Upper lobe of right lung (tissue), 1 donor: ENCODE measurements at regions not wholly inside any gene's neighbourhood (a gene's known extent, or its start where the extent isn't known, plus 50 kb on each side); places are given as distances from the start of the nearest gene placed in this dataset.

Experiments used
- ATAC-seq: fragments of 200-7000 bp; cut with Tn5 transposase; one replicate; pipeline ENCODE4 v1.9.1; 2020; ENCODE audit warnings: mild to moderate bottlenecking, moderate library complexity
- DNase-seq: peaks from one replicate; pipeline ENCODE4 v3.0.0-alpha.2; 2020
- H3K27ac ChIP-seq: fragments of 200-600 bp; one replicate; pipeline ENCODE4 v1.8.0; 2022
- H3K27me3 ChIP-seq: fragments of 200-600 bp; one replicate; pipeline ENCODE4 v1.8.0; 2022; ENCODE audit warnings: mild to moderate bottlenecking
- H3K36me3 ChIP-seq: fragments of 200-600 bp; one replicate; pipeline ENCODE4 v1.8.0; 2022
- H3K4me1 ChIP-seq: fragments of 200-600 bp; one replicate; pipeline ENCODE4 v1.8.0; 2022
- H3K4me3 ChIP-seq: fragments of 200-600 bp; one replicate; pipeline ENCODE4 v1.8.0; 2022; ENCODE audit warnings: mild to moderate bottlenecking
- H3K9me3 ChIP-seq: fragments of 200-600 bp; one replicate; pipeline ENCODE4 v1.8.0; 2022
- intact Hi-C: fragments of 100-400 bp; cut with DNase I; formaldehyde crosslinking; loops from one replicate; pipeline ENCODE4 v1.11.0; 2022
- TF ChIP-seq, protein P1 (sequence below): fragments of 200-600 bp; IDR thresholded peaks from one replicate; pipeline ENCODE4 v1.8.0; 2022; ENCODE audit warnings: antibody characterized with exemption
- donor health status: DM: no; HTN: yes; CAD: no; lungs with severe emphysema.

DNA sequence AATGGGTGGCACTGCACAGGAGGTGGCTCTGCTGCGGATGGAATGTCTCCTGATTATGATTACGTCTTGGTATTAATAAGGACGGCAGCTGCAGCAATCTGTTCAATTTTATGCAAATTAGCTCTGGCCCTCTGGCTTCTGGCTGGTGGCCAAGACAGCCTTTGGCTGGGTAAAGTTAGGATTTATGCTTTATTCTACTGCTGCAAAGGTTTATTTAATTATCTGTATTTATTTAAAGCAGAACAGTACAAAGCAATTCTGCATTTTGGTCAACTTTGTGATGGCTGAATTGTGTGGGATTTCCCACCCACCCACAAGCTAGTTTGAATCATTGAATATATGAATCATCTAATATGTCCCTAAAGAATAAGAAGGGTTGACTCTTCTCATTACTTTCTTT is 745.6 kb upstream of the FAM241A start:
- H3K4me1 ChIP-seq, result no peaks in the 10 kb centered on the region
- intact Hi-C loops, result no loop called here
- no peak overlapping the region for H3K27ac ChIP-seq
- DNase-seq, result no peak
- TF ChIP-seq, protein P1, sequence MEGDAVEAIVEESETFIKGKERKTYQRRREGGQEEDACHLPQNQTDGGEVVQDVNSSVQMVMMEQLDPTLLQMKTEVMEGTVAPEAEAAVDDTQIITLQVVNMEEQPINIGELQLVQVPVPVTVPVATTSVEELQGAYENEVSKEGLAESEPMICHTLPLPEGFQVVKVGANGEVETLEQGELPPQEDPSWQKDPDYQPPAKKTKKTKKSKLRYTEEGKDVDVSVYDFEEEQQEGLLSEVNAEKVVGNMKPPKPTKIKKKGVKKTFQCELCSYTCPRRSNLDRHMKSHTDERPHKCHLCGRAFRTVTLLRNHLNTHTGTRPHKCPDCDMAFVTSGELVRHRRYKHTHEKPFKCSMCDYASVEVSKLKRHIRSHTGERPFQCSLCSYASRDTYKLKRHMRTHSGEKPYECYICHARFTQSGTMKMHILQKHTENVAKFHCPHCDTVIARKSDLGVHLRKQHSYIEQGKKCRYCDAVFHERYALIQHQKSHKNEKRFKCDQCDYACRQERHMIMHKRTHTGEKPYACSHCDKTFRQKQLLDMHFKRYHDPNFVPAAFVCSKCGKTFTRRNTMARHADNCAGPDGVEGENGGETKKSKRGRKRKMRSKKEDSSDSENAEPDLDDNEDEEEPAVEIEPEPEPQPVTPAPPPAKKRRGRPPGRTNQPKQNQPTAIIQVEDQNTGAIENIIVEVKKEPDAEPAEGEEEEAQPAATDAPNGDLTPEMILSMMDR, result no peak
- no peaks in the 10 kb centered on the region for H3K9me3 ChIP-seq
- no peaks in the 10 kb centered on the region for H3K27me3 ChIP-seq
- no peaks in the 10 kb centered on the region for H3K36me3 ChIP-seq
- no peak overlapping the region for H3K4me3 ChIP-seq
- no peak for ATAC-seq

DNA sequence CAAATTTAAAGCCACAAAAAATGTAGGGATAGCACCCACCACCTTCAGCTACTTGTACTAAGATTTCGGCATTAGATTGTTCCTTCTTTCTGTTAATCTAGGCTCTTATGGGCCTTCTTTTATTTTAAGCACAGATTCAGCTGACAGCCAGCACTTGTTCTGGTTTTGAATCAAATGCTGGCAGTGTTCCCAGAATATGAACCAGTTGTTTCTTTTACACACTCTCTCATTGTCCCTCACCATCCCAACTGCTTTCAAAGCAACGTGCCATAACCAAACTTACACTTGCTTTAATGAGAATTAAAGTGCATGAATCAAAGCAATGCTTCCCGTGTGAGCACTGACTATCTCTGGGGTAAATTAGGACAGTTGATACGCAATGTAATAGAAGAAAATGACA is 744.5 kb upstream of the FAM241A start:
- intact Hi-C loops, result no loop called here
- TF ChIP-seq, protein P1, result no peak
- DNase-seq (no peak), ATAC-seq (no peak)
- no peaks in the 10 kb centered on the region for H3K36me3 ChIP-seq
- H3K4me3 ChIP-seq, result no peak overlapping the region
- H3K27ac ChIP-seq, result no peak overlapping the region
- no peaks in the 10 kb centered on the region for H3K4me1 ChIP-seq
- no peaks in the 10 kb centered on the region for H3K9me3 ChIP-seq
- no peaks in the 10 kb centered on the region for H3K27me3 ChIP-seq

DNA sequence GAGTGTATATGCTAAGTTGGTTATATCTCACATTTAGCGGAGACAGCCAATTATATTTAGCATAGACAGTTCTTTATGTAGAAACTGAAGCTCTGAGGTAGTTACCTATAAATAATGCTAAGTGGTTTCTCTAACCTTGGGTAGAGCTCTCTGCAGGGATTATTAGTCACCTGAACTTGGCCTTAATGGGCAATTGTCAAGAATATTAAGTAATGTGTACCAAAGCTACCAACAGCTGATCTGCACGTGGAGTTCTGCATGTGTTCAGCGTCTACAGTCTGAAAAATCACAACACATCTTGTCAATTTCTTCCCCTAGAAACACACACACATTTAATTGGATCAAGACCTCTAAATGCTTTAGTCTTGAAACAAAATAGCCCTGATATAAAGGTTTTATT is 740.6 kb upstream of the FAM241A start:
- Histone ChIP-seq H3K27me3 (no peaks in the 10 kb centered on the region), H3K36me3 (no peaks in the 10 kb centered on the region), H3K9me3 (no peaks in the 10 kb centered on the region), H3K27ac (no peak overlapping the region), H3K4me1 (no peaks in the 10 kb centered on the region), H3K4me3 (no peak overlapping the region)
- ATAC-seq (no peak), DNase-seq (no peak)
- intact Hi-C loops, result no loop called here
- TF ChIP-seq, protein P1, result no peak

DNA sequence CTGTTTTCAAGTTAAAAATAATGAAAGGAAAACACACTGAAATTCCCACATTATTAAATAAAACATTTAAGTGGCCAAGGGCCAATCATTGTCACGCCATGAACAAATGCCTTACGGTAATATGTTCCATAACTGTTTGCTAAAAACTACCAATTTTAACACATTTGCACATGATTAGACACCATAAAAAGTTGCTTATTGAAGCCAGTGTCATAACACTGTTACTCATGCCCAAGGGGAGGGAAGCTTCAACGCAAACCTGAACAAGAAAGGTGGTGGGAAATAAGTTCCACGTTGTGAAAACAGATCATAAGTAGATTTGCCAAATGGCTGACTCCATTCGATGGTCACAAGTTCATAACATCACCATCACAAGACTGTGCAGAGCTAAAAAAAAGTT is 739.3 kb upstream of the FAM241A start:
- H3K27ac ChIP-seq, result no peak overlapping the region
- TF ChIP-seq, protein P1, result no peak
- no peaks in the 10 kb centered on the region for H3K36me3 ChIP-seq
- ATAC-seq, result no peak
- H3K9me3 ChIP-seq, result no peaks in the 10 kb centered on the region
- intact Hi-C loops, result no loop called here
- no peaks in the 10 kb centered on the region for H3K4me1 ChIP-seq
- no peaks in the 10 kb centered on the region for H3K27me3 ChIP-seq
- no peak overlapping the region for H3K4me3 ChIP-seq
- DNase-seq, result no peak

DNA sequence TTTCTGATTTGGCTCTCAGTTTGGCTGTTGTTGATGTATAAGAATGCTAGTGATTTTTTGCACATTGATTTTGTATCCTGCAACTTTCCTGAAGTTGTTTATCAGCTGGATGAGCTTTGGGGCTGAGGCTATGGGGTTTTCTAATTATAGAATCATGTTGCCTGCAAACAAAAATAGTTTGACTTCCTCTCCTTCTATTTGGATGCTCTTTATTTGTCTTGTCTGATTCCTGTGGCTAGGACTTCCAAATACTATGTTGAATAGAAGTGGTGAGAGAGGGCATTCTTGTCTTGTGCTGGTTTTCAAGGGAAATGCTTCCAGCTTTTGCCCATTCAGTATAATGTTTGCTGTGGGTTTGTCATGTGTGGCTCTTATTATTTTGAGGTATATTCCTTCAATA is 734.7 kb upstream of the FAM241A start:
- ATAC-seq, result no peak
- no peak overlapping the region for H3K27ac ChIP-seq
- H3K36me3 ChIP-seq, result no peaks in the 10 kb centered on the region
- no peak for DNase-seq
- no peak overlapping the region for H3K4me3 ChIP-seq
- no peaks in the 10 kb centered on the region for H3K4me1 ChIP-seq
- intact Hi-C loops, result no loop called here
- no peaks in the 10 kb centered on the region for H3K27me3 ChIP-seq
- TF ChIP-seq, protein P1, result no peak
- no peaks in the 10 kb centered on the region for H3K9me3 ChIP-seq

DNA sequence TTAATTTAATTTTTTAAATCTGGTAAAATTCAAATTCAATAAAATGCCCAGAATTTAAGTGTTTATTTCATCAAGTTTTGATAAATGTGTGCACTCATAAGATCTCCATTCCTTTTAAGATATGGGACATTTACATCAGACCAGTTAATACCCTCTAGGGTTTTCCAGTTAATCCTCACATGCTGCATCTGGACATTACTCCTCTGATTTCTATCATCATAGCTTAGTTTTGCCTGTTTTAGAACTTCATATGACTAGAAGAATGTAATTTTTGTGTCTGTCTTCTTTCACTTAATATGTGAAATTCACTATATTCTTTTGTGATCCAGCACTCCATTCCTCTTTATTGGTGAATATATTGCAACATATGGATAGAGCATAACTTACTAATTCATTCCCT is 727.7 kb upstream of the FAM241A start:
- intact Hi-C loops, result no loop called here
- no peak overlapping the region for H3K4me3 ChIP-seq
- no peaks in the 10 kb centered on the region for H3K4me1 ChIP-seq
- H3K27me3 ChIP-seq, result no peaks in the 10 kb centered on the region
- no peak overlapping the region for H3K27ac ChIP-seq
- no peaks in the 10 kb centered on the region for H3K36me3 ChIP-seq
- TF ChIP-seq, protein P1, result no peak
- no peaks in the 10 kb centered on the region for H3K9me3 ChIP-seq
- DNase-seq (no peak), ATAC-seq (no peak)
